GM23338 (cell line): ENCODE measurements at regions not wholly inside any gene's neighbourhood (a gene's known extent, or its start where the extent isn't known, plus 50 kb on each side); places are given as distances from the start of the nearest gene placed in this dataset.

Experiments
- ATAC-seq: fragments of 200-7000 bp; cut with Tn5 transposase; 3 replicates; pipeline ENCODE4 v1.9.1; 2020
- DNase-seq: peaks from one replicate; pipeline ENCODE4 v3.0.0-alpha.2; 2015; ENCODE audit warnings: low spot score
- H2AFZ ChIP-seq: fragments of 200-600 bp; sonication (generic); 2 replicates; pipeline ENCODE4 v1.8.0; 2016; ENCODE audit warnings: antibody characterized with exemption, mild to moderate bottlenecking, moderate library complexity
- H3F3A ChIP-seq: fragments of 200-600 bp; sonication (generic); replicated peaks from 2 replicates; pipeline ENCODE4 v1.8.0; 2017; ENCODE audit warnings: antibody characterized with exemption, mixed run types, low read depth
- H3K27ac ChIP-seq: fragments of 200-600 bp; sonication (generic); 2 replicates; pipeline ENCODE4 v1.6.1; 2016; ENCODE audit warnings: low read depth
- H3K27me3 ChIP-seq: fragments of 200-600 bp; sonication (generic); 2 replicates; pipeline ENCODE4 v1.8.0; 2016; ENCODE audit warnings: mild to moderate bottlenecking, mixed run types, moderate library complexity; ENCODE audit not compliant: insufficient read depth
- H3K36me3 ChIP-seq: fragments of 200-600 bp; sonication (generic); 2 replicates; pipeline ENCODE4 v1.8.0; 2016; ENCODE audit warnings: mild to moderate bottlenecking; ENCODE audit not compliant: insufficient read depth
- H3K4me1 ChIP-seq: fragments of 200-600 bp; sonication (generic); 2 replicates; pipeline ENCODE4 v1.8.0; 2016; ENCODE audit warnings: mild to moderate bottlenecking, moderate library complexity; ENCODE audit not compliant: insufficient read depth
- H3K4me2 ChIP-seq: fragments of 200-600 bp; sonication (generic); 2 replicates; pipeline ENCODE4 v1.7.1; 2017; ENCODE audit warnings: mixed run types
- H3K4me3 ChIP-seq: fragments of 200-600 bp; sonication (generic); 2 replicates; pipeline ENCODE4 v1.6.1; 2016; ENCODE audit warnings: mixed run types
- H3K79me2 ChIP-seq: fragments of 200-600 bp; sonication (generic); replicated peaks from 2 replicates; pipeline ENCODE4 v1.8.0; 2017; ENCODE audit warnings: mild to moderate bottlenecking; ENCODE audit not compliant: insufficient read depth
- H3K9me2 ChIP-seq: fragments of 200-600 bp; sonication (generic); 2 replicates; pipeline ENCODE4 v1.8.0; 2017; ENCODE audit not compliant: insufficient read depth
- H4K20me1 ChIP-seq: fragments of 200-600 bp; sonication (generic); replicated peaks from 2 replicates; pipeline ENCODE4 v1.8.0; 2017; ENCODE audit warnings: mild to moderate bottlenecking; ENCODE audit not compliant: insufficient read depth
- H3K27ac Mint-ChIP-seq: 2 replicates; pipeline ENCODE4 v1.8.0; 2020; ENCODE audit warnings: inconsistent platforms, mild to moderate bottlenecking, moderate library complexity, mixed read lengths
- H3K27me3 Mint-ChIP-seq: 3 replicates; pipeline ENCODE4 v1.8.0; 2022; ENCODE audit warnings: low read depth, mild to moderate bottlenecking, moderate library complexity, mixed read lengths, inconsistent platforms; ENCODE audit not compliant: insufficient read depth, poor library complexity
- H3K36me3 Mint-ChIP-seq: 3 replicates; pipeline ENCODE4 v1.8.0; 2021; ENCODE audit warnings: low read depth, mild to moderate bottlenecking, inconsistent platforms, moderate library complexity, mixed read lengths
- H3K4me1 Mint-ChIP-seq: 3 replicates; pipeline ENCODE4 v1.8.0; 2020; ENCODE audit warnings: mild to moderate bottlenecking, inconsistent platforms, mixed read lengths
- H3K4me3 Mint-ChIP-seq: 3 replicates; pipeline ENCODE4 v1.8.0; 2021; ENCODE audit warnings: moderate library complexity, mild to moderate bottlenecking, inconsistent platforms, mixed read lengths
- H3K9me3 Mint-ChIP-seq: 3 replicates; pipeline ENCODE4 v1.8.0; 2020; ENCODE audit warnings: moderate library complexity, mild to moderate bottlenecking, inconsistent platforms, mixed read lengths
- EZH2 ChIP-seq: fragments of 200-600 bp; sonication (generic); IDR thresholded peaks from one replicate; pipeline ENCODE4 v1.8.0; 2017; ENCODE audit warnings: antibody characterized with exemption, mild to moderate bottlenecking, low read depth; ENCODE audit not compliant: unreplicated experiment
- EZH2phosphoT487 ChIP-seq: fragments of 200-600 bp; sonication (generic); IDR thresholded peaks from one replicate; pipeline ENCODE4 v1.8.1; 2018; ENCODE audit warnings: antibody characterized with exemption; ENCODE audit not compliant: unreplicated experiment
- JUNB ChIP-seq: IDR thresholded peaks from one replicate; pipeline ENCODE4 v1.6.1; 2016; ENCODE audit warnings: antibody characterized with exemption; ENCODE audit not compliant: unreplicated experiment
- NANOG ChIP-seq: IDR thresholded peaks from 2 replicates; pipeline ENCODE4 v1.6.1; 2016; ENCODE audit warnings: antibody characterized with exemption, borderline replicate concordance
- ZNF114 ChIP-seq: fragments of 250-450 bp; sonication (Bioruptor Pico); IDR thresholded peaks from 2 replicates; pipeline ENCODE4 v1.5.0; 2020; ENCODE audit warnings: mild to moderate bottlenecking, moderate library complexity
- ZNF331 ChIP-seq: fragments of 250-450 bp; sonication (Bioruptor Pico); IDR thresholded peaks from 2 replicates; pipeline ENCODE4 v1.5.0; 2020; ENCODE audit warnings: low read depth, mild to moderate bottlenecking, moderate library complexity
- TF ChIP-seq, protein P1 (sequence below), 2 experiments: fragments of 200-600 bp in 1 of 2; sonication (generic) in 1 of 2; conservative IDR thresholded peaks; 2 replicates each; pipeline versions ENCODE4 v1.5.1 to v1.6.1; 2016 to 2017; ENCODE audit warnings: antibody characterized with exemption in 2 of 2, low read depth in 2 of 2, mild to moderate bottlenecking in 2 of 2, moderate library complexity in 1 of 2
- TF ChIP-seq, protein P2 (sequence below): IDR thresholded peaks from one replicate; pipeline ENCODE4 v1.6.1; 2018; ENCODE audit warnings: antibody characterized with exemption; ENCODE audit not compliant: unreplicated experiment
- TF ChIP-seq, protein P3 (sequence below): IDR thresholded peaks from 2 replicates; pipeline ENCODE4 v1.6.1; 2016; ENCODE audit warnings: antibody characterized with exemption
- TF ChIP-seq, protein P4 (sequence below): fragments of 250-450 bp; sonication (Bioruptor Pico); IDR thresholded peaks from 2 replicates; pipeline ENCODE4 v1.5.0; 2020; ENCODE audit warnings: mild to moderate bottlenecking, moderate library complexity

DNA sequence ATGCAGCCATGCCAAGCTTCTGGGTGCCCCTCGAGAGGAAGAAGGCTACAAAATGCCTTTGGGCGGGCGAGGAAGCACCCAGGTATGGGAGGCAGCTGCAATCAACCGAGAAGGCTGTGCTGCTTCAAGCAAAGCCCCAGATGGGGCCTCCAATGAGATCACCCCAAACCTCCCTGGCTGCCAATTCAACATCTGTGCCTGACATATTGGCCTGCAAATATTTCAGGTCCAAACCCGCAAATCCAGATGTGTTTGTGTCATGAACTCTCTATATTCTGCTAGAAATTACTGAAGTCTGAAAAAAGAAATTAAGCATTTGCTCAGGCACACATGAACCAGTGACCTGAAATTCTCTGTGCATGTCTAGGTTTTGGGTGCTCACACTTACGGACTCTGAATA is 78.8 kb upstream of the RCN1 start (continued):
- TF ChIP-seq, protein P1, sequence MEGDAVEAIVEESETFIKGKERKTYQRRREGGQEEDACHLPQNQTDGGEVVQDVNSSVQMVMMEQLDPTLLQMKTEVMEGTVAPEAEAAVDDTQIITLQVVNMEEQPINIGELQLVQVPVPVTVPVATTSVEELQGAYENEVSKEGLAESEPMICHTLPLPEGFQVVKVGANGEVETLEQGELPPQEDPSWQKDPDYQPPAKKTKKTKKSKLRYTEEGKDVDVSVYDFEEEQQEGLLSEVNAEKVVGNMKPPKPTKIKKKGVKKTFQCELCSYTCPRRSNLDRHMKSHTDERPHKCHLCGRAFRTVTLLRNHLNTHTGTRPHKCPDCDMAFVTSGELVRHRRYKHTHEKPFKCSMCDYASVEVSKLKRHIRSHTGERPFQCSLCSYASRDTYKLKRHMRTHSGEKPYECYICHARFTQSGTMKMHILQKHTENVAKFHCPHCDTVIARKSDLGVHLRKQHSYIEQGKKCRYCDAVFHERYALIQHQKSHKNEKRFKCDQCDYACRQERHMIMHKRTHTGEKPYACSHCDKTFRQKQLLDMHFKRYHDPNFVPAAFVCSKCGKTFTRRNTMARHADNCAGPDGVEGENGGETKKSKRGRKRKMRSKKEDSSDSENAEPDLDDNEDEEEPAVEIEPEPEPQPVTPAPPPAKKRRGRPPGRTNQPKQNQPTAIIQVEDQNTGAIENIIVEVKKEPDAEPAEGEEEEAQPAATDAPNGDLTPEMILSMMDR (conservative IDR thresholded peaks at IDR 0.05; ENCODE audit: low read depth in 2 of 2) = no peak
- TF ChIP-seq, protein P2, sequence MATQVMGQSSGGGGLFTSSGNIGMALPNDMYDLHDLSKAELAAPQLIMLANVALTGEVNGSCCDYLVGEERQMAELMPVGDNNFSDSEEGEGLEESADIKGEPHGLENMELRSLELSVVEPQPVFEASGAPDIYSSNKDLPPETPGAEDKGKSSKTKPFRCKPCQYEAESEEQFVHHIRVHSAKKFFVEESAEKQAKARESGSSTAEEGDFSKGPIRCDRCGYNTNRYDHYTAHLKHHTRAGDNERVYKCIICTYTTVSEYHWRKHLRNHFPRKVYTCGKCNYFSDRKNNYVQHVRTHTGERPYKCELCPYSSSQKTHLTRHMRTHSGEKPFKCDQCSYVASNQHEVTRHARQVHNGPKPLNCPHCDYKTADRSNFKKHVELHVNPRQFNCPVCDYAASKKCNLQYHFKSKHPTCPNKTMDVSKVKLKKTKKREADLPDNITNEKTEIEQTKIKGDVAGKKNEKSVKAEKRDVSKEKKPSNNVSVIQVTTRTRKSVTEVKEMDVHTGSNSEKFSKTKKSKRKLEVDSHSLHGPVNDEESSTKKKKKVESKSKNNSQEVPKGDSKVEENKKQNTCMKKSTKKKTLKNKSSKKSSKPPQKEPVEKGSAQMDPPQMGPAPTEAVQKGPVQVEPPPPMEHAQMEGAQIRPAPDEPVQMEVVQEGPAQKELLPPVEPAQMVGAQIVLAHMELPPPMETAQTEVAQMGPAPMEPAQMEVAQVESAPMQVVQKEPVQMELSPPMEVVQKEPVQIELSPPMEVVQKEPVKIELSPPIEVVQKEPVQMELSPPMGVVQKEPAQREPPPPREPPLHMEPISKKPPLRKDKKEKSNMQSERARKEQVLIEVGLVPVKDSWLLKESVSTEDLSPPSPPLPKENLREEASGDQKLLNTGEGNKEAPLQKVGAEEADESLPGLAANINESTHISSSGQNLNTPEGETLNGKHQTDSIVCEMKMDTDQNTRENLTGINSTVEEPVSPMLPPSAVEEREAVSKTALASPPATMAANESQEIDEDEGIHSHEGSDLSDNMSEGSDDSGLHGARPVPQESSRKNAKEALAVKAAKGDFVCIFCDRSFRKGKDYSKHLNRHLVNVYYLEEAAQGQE = no peak
- no peak for TF ChIP-seq ZNF331 (CRISPR knock-in tag)
- TF ChIP-seq NANOG = no peak
- TF ChIP-seq ZNF114 = no peak
- no peak for TF ChIP-seq EZH2phosphoT487

DNA sequence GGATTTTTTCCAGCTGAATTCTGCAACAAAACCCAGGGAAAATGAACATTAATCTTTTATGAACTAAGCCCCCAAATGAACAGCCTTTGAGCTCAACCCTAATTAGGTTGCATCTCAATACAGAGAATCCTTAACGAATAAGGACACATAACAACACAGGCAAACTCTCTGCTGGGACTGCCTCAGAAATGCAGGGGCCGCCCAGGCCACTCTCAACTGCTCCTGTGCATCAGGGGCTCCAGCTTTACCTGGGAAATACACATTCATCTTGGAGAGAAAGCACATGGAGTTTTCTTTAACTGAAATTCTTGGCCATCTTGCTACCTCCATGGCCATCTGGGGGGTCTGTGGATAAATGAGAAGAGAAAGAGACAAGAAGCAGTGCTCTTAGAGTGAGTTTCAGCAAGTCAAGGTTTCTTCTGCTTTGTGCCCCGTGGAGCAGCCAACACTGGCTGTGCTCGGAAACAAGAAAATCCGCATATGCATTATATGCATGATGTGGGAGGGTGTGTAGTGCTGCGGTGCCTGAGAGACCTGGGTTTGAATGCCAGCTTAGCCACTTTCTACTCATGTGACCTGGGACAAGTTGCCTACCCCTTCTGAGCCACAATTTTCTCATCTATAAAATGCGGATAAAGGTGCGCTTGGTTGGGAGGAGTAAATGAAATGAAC is 81.9 kb upstream of the RCN1 start:
- Histone ChIP-seq H3K9me2 (no peaks in the 10 kb centered on the region), H3K79me2 (no peaks in the 10 kb centered on the region), H3K4me2 (peak overlapping the region; percentile 28; the same call in 1 of the 2 replicates), H4K20me1 (no peaks in the 10 kb centered on the region), H3K27ac (no peak overlapping the region; the same call in 1 of the 2 replicates), H3K4me3 (no peak overlapping the region), H3K27me3 (no peaks in the 10 kb centered on the region), H2AFZ (peak overlapping the region; percentile 99; the same call in 1 of the 2 replicates), H3F3A (no peaks in the 10 kb centered on the region), H3K36me3 (no peaks in the 10 kb centered on the region), H3K4me1 (peaks cover 11% of the 10 kb centered on the region)
- no peak overlapping the region for H3K27ac Mint-ChIP-seq
- peaks cover 6% of the 10 kb centered on the region for H3K27me3 Mint-ChIP-seq
- H3K4me1 Mint-ChIP-seq = peaks cover 17% of the 10 kb centered on the region; the same call in 2 of the 3 replicates
- H3K4me3 Mint-ChIP-seq = no peak overlapping the region
- H3K9me3 Mint-ChIP-seq = no peaks in the 10 kb centered on the region
- peak; percentile 24 for DNase-seq
- no peaks in the 10 kb centered on the region for H3K36me3 Mint-ChIP-seq
- ATAC-seq = peak; percentile 78
- TF ChIP-seq ZNF331 (CRISPR knock-in tag) (no peak), JUNB (no peak), EZH2 (no peak), EZH2phosphoT487 (no peak)
- TF ChIP-seq, protein P3, sequence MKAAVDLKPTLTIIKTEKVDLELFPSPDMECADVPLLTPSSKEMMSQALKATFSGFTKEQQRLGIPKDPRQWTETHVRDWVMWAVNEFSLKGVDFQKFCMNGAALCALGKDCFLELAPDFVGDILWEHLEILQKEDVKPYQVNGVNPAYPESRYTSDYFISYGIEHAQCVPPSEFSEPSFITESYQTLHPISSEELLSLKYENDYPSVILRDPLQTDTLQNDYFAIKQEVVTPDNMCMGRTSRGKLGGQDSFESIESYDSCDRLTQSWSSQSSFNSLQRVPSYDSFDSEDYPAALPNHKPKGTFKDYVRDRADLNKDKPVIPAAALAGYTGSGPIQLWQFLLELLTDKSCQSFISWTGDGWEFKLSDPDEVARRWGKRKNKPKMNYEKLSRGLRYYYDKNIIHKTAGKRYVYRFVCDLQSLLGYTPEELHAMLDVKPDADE = no peak
- TF ChIP-seq, protein P4, sequence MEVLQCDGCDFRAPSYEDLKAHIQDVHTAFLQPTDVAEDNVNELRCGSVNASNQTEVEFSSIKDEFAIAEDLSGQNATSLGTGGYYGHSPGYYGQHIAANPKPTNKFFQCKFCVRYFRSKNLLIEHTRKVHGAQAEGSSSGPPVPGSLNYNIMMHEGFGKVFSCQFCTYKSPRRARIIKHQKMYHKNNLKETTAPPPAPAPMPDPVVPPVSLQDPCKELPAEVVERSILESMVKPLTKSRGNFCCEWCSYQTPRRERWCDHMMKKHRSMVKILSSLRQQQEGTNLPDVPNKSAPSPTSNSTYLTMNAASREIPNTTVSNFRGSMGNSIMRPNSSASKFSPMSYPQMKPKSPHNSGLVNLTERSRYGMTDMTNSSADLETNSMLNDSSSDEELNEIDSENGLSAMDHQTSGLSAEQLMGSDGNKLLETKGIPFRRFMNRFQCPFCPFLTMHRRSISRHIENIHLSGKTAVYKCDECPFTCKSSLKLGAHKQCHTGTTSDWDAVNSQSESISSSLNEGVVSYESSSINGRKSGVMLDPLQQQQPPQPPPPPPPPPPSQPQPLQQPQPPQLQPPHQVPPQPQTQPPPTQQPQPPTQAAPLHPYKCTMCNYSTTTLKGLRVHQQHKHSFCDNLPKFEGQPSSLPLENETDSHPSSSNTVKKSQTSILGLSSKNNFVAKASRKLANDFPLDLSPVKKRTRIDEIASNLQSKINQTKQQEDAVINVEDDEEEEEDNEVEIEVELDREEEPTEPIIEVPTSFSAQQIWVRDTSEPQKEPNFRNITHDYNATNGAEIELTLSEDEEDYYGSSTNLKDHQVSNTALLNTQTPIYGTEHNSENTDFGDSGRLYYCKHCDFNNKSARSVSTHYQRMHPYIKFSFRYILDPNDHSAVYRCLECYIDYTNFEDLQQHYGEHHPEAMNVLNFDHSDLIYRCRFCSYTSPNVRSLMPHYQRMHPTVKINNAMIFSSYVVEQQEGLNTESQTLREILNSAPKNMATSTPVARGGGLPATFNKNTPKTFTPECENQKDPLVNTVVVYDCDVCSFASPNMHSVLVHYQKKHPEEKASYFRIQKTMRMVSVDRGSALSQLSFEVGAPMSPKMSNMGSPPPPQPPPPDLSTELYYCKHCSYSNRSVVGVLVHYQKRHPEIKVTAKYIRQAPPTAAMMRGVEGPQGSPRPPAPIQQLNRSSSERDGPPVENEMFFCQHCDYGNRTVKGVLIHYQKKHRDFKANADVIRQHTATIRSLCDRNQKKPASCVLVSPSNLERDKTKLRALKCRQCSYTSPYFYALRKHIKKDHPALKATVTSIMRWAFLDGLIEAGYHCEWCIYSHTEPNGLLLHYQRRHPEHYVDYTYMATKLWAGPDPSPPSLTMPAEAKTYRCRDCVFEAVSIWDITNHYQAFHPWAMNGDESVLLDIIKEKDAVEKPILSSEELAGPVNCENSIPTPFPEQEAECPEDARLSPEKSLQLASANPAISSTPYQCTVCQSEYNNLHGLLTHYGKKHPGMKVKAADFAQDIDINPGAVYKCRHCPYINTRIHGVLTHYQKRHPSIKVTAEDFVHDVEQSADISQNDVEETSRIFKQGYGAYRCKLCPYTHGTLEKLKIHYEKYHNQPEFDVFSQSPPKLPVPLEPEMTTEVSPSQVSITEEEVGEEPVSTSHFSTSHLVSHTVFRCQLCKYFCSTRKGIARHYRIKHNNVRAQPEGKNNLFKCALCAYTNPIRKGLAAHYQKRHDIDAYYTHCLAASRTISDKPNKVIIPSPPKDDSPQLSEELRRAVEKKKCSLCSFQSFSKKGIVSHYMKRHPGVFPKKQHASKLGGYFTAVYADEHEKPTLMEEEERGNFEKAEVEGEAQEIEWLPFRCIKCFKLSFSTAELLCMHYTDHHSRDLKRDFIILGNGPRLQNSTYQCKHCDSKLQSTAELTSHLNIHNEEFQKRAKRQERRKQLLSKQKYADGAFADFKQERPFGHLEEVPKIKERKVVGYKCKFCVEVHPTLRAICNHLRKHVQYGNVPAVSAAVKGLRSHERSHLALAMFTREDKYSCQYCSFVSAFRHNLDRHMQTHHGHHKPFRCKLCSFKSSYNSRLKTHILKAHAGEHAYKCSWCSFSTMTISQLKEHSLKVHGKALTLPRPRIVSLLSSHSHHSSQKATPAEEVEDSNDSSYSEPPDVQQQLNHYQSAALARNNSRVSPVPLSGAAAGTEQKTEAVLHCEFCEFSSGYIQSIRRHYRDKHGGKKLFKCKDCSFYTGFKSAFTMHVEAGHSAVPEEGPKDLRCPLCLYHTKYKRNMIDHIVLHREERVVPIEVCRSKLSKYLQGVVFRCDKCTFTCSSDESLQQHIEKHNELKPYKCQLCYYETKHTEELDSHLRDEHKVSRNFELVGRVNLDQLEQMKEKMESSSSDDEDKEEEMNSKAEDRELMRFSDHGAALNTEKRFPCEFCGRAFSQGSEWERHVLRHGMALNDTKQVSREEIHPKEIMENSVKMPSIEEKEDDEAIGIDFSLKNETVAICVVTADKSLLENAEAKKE (CRISPR knock-in tag) = no peak
